ENCODE measurements at regions not wholly inside any gene's neighbourhood (a gene's known extent, or its start where the extent isn't known, plus 50 kb on each side); places are given as distances from the start of the nearest gene placed in this dataset.

DNA sequence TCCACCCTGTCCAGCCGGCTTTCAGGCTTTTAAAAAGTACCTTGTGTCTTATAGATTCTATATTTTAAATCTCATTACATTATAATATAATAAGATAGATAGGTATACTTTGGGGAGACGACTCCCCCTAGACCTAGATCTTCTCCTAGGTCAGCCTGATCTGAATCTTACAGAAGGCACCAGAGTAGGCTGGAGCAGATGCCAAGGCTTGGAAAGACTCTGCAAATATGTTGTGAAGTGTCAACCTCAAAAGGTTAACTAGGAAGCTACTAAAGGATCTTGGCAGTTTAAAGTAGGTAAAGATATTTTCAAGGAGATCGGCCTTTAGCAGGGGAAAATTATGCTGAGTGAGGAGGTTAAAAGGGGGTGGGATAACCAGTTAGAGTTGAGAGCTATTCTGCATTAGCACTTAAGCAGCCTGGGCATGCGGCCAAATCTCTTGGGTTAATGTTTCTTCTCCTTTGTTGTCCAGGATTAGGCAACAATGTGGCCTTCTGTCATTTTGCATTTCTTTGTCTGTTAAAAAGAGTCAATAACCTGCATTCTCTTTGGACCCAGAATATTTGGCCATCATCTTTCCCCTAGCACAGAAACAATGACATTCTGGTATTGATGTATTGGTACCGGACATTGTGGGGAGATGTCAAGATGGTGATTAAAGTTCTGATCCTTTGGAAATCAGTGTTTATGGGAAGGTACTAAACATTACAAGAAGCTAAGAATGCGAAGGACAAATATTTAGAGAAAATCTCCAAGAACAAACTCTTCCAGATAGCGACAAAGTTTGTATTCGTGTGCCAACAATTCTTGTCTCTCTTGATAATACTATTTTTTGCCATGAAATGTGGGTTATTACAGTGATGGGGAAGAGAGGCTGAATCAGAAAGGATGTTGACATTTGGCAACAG is 51.2 kb upstream of the DHX40 start (continued):
- TF ChIP-seq SP140L (CRISPR knock-in tag; IDR thresholded peaks at IDR 0.05; ENCODE audit: borderline replicate concordance) (peak; percentile 66; the same call in 1 of the 2 replicates), ELF4 (CRISPR knock-in tag; IDR thresholded peaks at IDR 0.05; ENCODE audit: borderline replicate concordance) (no peak), ZNF382 (CRISPR knock-in tag; IDR thresholded peaks at IDR 0.05; ENCODE audit: borderline replicate concordance) (no peak), MAFK (conservative IDR thresholded peaks at IDR 0.05 in 1 of 2, IDR thresholded peaks at IDR 0.05 in 1 of 2; ENCODE audit: low read length in 2 of 2) (peak; percentile 84 to 91), JDP2 (CRISPR knock-in tag; IDR thresholded peaks at IDR 0.05; ENCODE audit: borderline replicate concordance) (no peak), PHF8 (CRISPR knock-in tag; IDR thresholded peaks at IDR 0.05) (no peak), HDAC6 (IDR thresholded peaks at IDR 0.05; ENCODE audit: low read depth, low read length) (no peak), SRY (CRISPR knock-in tag; IDR thresholded peaks at IDR 0.05) (no peak), ZNF619 (CRISPR knock-in tag; IDR thresholded peaks at IDR 0.05) (no peak), PPARG (CRISPR knock-in tag; conservative IDR thresholded peaks at IDR 0.05) (peak; percentile 85), PITX1 (CRISPR knock-in tag; IDR thresholded peaks at IDR 0.05) (peak; percentile 99), MAFG (CRISPR knock-in tag; IDR thresholded peaks at IDR 0.05) (no peak), TBX2 (CRISPR knock-in tag; IDR thresholded peaks at IDR 0.05; ENCODE audit: borderline replicate concordance) (peak; percentile 88), NFYC (CRISPR knock-in tag; IDR thresholded peaks at IDR 0.05) (no peak; the same call in 1 of the 2 replicates), ZNF614 (CRISPR knock-in tag; IDR thresholded peaks at IDR 0.05; ENCODE audit: borderline replicate concordance) (peak; percentile 98), ZNF607 (CRISPR knock-in tag; IDR thresholded peaks at IDR 0.05; ENCODE audit: borderline replicate concordance) (no peak; the same call in 1 of the 2 replicates), ZMAT3 (CRISPR knock-in tag; conservative IDR thresholded peaks at IDR 0.05) (0 out of 2 replicates have a peak, but pooled peaks have one; percentile 16), TAF15 (IDR thresholded peaks at IDR 0.05; ENCODE audit: low read depth, low read length, poor library complexity, severe bottlenecking) (no peak), KLF16 (CRISPR knock-in tag; IDR thresholded peaks at IDR 0.05) (peak in 1 of 2 experiments; percentile 55; a peak in 2 of 4 replicates), RFX1 (IDR thresholded peaks at IDR 0.05) (no peak), IKZF1 (IDR thresholded peaks at IDR 0.05) (no peak), ZNF296 (CRISPR knock-in tag; conservative IDR thresholded peaks at IDR 0.05) (no peak), SIX4 (CRISPR knock-in tag; IDR thresholded peaks at IDR 0.05) (peak; percentile 33; the same call in 1 of the 2 replicates), ZNF441 (CRISPR knock-in tag; IDR thresholded peaks at IDR 0.05; ENCODE audit: borderline replicate concordance) (no peak), ZFP1 (CRISPR knock-in tag; IDR thresholded peaks at IDR 0.05) (peak; percentile 69; the same call in 1 of the 2 replicates), ZNF160 (CRISPR knock-in tag; IDR thresholded peaks at IDR 0.05) (peak; percentile 32; the same call in 1 of the 2 replicates)
- TF ChIP-seq, protein P1, sequence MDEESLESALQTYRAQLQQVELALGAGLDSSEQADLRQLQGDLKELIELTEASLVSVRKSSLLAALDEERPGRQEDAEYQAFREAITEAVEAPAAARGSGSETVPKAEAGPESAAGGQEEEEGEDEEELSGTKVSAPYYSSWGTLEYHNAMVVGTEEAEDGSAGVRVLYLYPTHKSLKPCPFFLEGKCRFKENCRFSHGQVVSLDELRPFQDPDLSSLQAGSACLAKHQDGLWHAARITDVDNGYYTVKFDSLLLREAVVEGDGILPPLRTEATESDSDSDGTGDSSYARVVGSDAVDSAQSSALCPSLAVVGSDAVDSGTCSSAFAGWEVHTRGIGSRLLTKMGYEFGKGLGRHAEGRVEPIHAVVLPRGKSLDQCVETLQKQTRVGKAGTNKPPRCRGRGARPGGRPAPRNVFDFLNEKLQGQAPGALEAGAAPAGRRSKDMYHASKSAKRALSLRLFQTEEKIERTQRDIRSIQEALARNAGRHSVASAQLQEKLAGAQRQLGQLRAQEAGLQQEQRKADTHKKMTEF (CRISPR knock-in tag; IDR thresholded peaks at IDR 0.05), result peak; percentile 86
- TF ChIP-seq, protein P2, sequence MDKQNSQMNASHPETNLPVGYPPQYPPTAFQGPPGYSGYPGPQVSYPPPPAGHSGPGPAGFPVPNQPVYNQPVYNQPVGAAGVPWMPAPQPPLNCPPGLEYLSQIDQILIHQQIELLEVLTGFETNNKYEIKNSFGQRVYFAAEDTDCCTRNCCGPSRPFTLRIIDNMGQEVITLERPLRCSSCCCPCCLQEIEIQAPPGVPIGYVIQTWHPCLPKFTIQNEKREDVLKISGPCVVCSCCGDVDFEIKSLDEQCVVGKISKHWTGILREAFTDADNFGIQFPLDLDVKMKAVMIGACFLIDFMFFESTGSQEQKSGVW (CRISPR knock-in tag; IDR thresholded peaks at IDR 0.05; ENCODE audit: borderline replicate concordance), result no peak
- TF ChIP-seq, protein P3, sequence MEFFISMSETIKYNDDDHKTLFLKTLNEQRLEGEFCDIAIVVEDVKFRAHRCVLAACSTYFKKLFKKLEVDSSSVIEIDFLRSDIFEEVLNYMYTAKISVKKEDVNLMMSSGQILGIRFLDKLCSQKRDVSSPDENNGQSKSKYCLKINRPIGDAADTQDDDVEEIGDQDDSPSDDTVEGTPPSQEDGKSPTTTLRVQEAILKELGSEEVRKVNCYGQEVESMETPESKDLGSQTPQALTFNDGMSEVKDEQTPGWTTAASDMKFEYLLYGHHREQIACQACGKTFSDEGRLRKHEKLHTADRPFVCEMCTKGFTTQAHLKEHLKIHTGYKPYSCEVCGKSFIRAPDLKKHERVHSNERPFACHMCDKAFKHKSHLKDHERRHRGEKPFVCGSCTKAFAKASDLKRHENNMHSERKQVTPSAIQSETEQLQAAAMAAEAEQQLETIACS (CRISPR knock-in tag; IDR thresholded peaks at IDR 0.05), result no peak
